Transverse colon (tissue), 3 donors: ENCODE measurements at regions not wholly inside any gene's neighbourhood (a gene's known extent, or its start where the extent isn't known, plus 50 kb on each side); places are given as distances from the start of the nearest gene placed in this dataset.

Experiments used
- EP300 ChIP-seq: sonication (generic); formaldehyde crosslinking; IDR thresholded peaks from one replicate; pipeline ENCODE4 v1.6.1; 2017; ENCODE audit warnings: antibody characterized with exemption, low read depth
- POLR2A ChIP-seq: fragments of 450-650 bp; IDR thresholded peaks from one replicate; pipeline ENCODE4 v1.6.1; 2016; ENCODE audit warnings: antibody characterized with exemption, mild to moderate bottlenecking, moderate library complexity
- POLR2AphosphoS5 ChIP-seq, 3 donors: sonication (generic); formaldehyde crosslinking; IDR thresholded peaks; one replicate each; pipeline ENCODE4 v1.6.1; 2016; ENCODE audit warnings: antibody characterized with exemption in 3 of 3

DNA sequence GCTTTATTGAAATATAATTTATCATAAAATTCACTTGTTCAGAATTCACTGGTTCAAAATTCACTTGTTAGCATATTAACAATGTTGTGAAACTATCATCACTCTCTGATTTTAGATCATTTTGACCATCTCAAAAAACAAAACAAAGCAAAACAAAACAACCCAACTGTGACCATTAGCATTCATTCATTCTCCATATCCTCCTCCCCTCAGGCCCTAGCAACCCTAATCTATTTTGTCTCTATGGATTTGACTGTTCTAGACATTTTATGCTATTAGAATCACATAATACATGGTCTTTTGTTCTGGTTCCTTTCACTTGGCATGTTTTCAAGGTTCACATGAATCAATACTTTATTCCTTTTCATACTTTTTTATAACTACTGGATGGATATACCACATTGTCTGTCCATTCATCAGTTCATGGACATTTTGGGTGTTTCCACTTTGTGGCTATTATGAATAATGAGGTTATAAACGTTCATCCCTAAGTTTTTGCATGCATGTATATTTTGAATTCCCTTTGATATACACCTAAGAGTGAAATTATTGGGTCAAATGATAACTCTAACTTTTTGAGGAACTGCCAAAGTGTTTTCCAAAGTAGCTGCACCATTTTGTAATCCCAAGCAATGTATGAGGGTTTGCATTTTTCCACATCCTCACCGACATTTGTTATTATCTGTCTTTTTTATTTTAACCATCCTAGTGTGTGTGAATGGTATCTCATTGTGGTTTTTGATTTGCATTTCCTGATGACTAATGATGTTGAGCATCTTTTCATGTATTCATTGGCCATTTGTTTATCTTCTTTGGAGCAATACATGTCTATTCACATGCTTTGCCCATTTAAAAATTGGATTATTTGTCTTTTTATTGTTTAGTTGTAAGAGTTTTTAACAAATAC is 304.1 kb downstream of the SH3GL2 start:
- no peak for TF ChIP-seq POLR2AphosphoS5 (IDR thresholded peaks at IDR 0.05)
- no peak for TF ChIP-seq POLR2A
- no peak for TF ChIP-seq EP300
